ENCODE measurements at regions not wholly inside any gene's neighbourhood (a gene's known extent, or its start where the extent isn't known, plus 50 kb on each side); places are given as distances from the start of the nearest gene placed in this dataset.

GRCh38 chr12:89111964-89112363 is 240.3 kb downstream of the DUSP6 start:
- Mint-ChIP-seq H3K4me1 (ENCODE audit: low read depth) (no peaks in the 10 kb centered on the region), H3K27ac (no peak overlapping the region), H3K27me3 (no peaks in the 10 kb centered on the region), H3K9me3 (no peaks in the 10 kb centered on the region), H3K36me3 (no peaks in the 10 kb centered on the region), H3K4me3 (no peak overlapping the region)
- DNase-seq: no peak
- CTCF ChIA-PET: no interaction called here
- POLR2A ChIA-PET: no interaction called here
- intact Hi-C loops (cut with micrococcal nuclease): no loop called here

- intact Hi-C loops (cut with micrococcal nuclease): no loop called here
- Mint-ChIP-seq H3K36me3 (no peaks in the 10 kb centered on the region), H3K27ac (no peak overlapping the region), H3K4me3 (no peak overlapping the region), H3K27me3 (no peaks in the 10 kb centered on the region), H3K4me1 (ENCODE audit: low read depth) (no peaks in the 10 kb centered on the region), H3K9me3 (no peaks in the 10 kb centered on the region)
- POLR2A ChIA-PET: no interaction called here
- no peak for DNase-seq
- CTCF ChIA-PET: no interaction called here
These were observed 244.0 kb downstream of the DUSP6 start for GRCh38 chr12:89108265-89108664.

GRCh38 chr12:89106950-89107349 is 245.4 kb downstream of the DUSP6 start:
- no peak for DNase-seq
- intact Hi-C loops (cut with micrococcal nuclease): no loop called here
- H3K9me3 Mint-ChIP-seq: no peaks in the 10 kb centered on the region
- peaks cover 2% of the 10 kb centered on the region for H3K27me3 Mint-ChIP-seq
- H3K27ac Mint-ChIP-seq: no peak overlapping the region
- ChIA-PET CTCF (no interaction called here), POLR2A (no interaction called here)
- H3K36me3 Mint-ChIP-seq: no peaks in the 10 kb centered on the region
- no peaks in the 10 kb centered on the region for H3K4me1 Mint-ChIP-seq (ENCODE audit: low read depth)
- no peak overlapping the region for H3K4me3 Mint-ChIP-seq

GRCh38 chr12:89105243-89105642 is 247.1 kb downstream of the DUSP6 start:
- Mint-ChIP-seq H3K36me3 (no peaks in the 10 kb centered on the region), H3K27ac (no peak overlapping the region), H3K4me3 (no peak overlapping the region), H3K4me1 (ENCODE audit: low read depth) (no peaks in the 10 kb centered on the region), H3K27me3 (peaks cover 2% of the 10 kb centered on the region), H3K9me3 (no peaks in the 10 kb centered on the region)
- ChIA-PET CTCF (no interaction called here), POLR2A (no interaction called here)
- intact Hi-C loops (cut with micrococcal nuclease): no loop called here
- no peak for DNase-seq

- Mint-ChIP-seq H3K27ac (no peak overlapping the region), H3K4me1 (ENCODE audit: low read depth) (no peaks in the 10 kb centered on the region), H3K27me3 (peaks cover 2% of the 10 kb centered on the region), H3K9me3 (no peaks in the 10 kb centered on the region), H3K4me3 (no peak overlapping the region), H3K36me3 (no peaks in the 10 kb centered on the region)
- CTCF ChIA-PET: interaction anchor here (0.6 kb wide), 1 partner anchor 903 kb away, joined by 3 read pairs; no protein-coding TSS in a partner anchor
- no peak for DNase-seq
- POLR2A ChIA-PET: no interaction called here
- intact Hi-C loops (cut with micrococcal nuclease): no loop called here
These were observed 248.5 kb downstream of the DUSP6 start for GRCh38 chr12:89103831-89104230.

- H3K9me3 Mint-ChIP-seq: no peaks in the 10 kb centered on the region
- ChIA-PET CTCF (no interaction called here), POLR2A (no interaction called here)
- no peak overlapping the region for H3K27ac Mint-ChIP-seq
- H3K4me1 Mint-ChIP-seq (ENCODE audit: low read depth): no peaks in the 10 kb centered on the region
- peaks cover 2% of the 10 kb centered on the region for H3K27me3 Mint-ChIP-seq
- DNase-seq: no peak
- no peak overlapping the region for H3K4me3 Mint-ChIP-seq
- intact Hi-C loops (cut with micrococcal nuclease): no loop called here
- no peaks in the 10 kb centered on the region for H3K36me3 Mint-ChIP-seq
These were observed 250.9 kb downstream of the DUSP6 start for GRCh38 chr12:89101440-89101839.

- Mint-ChIP-seq H3K4me1 (ENCODE audit: low read depth) (no peaks in the 10 kb centered on the region), H3K27me3 (peaks cover 2% of the 10 kb centered on the region), H3K36me3 (no peaks in the 10 kb centered on the region), H3K27ac (no peak overlapping the region), H3K9me3 (no peaks in the 10 kb centered on the region), H3K4me3 (no peak overlapping the region)
- DNase-seq: no peak
- POLR2A ChIA-PET: no interaction called here
- intact Hi-C loops (cut with micrococcal nuclease): no loop called here
- CTCF ChIA-PET: no interaction called here
These were observed 253.7 kb downstream of the DUSP6 start for GRCh38 chr12:89098441-89099112.

GRCh38 chr12:89092297-89092696 is 260.0 kb downstream of the DUSP6 start:
- intact Hi-C loops (cut with micrococcal nuclease): loop anchor here (1.0 to 2.0 kb wide), 4 partner anchors 19 to 133 kb away; no protein-coding TSS in a partner anchor
- Mint-ChIP-seq H3K4me1 (ENCODE audit: low read depth) (peaks cover 12% of the 10 kb centered on the region), H3K27me3 (peaks cover 3% of the 10 kb centered on the region), H3K27ac (peak overlapping the region; percentile 92), H3K36me3 (peaks cover 23% of the 10 kb centered on the region), H3K9me3 (peaks cover 27% of the 10 kb centered on the region), H3K4me3 (no peak overlapping the region)
- ChIA-PET CTCF (no interaction called here), POLR2A (no interaction called here)
- DNase-seq: peak; percentile 48

- Mint-ChIP-seq H3K9me3 (peaks cover 27% of the 10 kb centered on the region), H3K36me3 (peaks cover 23% of the 10 kb centered on the region), H3K4me3 (no peak overlapping the region), H3K27me3 (peaks cover 3% of the 10 kb centered on the region), H3K4me1 (ENCODE audit: low read depth) (peaks cover 12% of the 10 kb centered on the region), H3K27ac (no peak overlapping the region)
- DNase-seq: no peak
- ChIA-PET POLR2A (no interaction called here), CTCF (no interaction called here)
- intact Hi-C loops (cut with micrococcal nuclease): no loop called here
These were observed 260.9 kb downstream of the DUSP6 start for GRCh38 chr12:89091293-89091841.

GRCh38 chr12:89089264-89089663 is 263.0 kb downstream of the DUSP6 start:
- H3K27ac Mint-ChIP-seq: no peak overlapping the region
- no peak overlapping the region for H3K4me3 Mint-ChIP-seq
- peaks cover 5% of the 10 kb centered on the region for H3K27me3 Mint-ChIP-seq
- H3K36me3 Mint-ChIP-seq: peaks cover 23% of the 10 kb centered on the region
- peaks cover 12% of the 10 kb centered on the region for H3K4me1 Mint-ChIP-seq (ENCODE audit: low read depth)
- ChIA-PET CTCF (interaction anchor here (1.7 kb wide), 1 partner anchor 13 kb away, joined by 4 read pairs; no protein-coding TSS in a partner anchor), POLR2A (no interaction called here)
- no peak for DNase-seq
- H3K9me3 Mint-ChIP-seq: peaks cover 27% of the 10 kb centered on the region
- intact Hi-C loops (cut with micrococcal nuclease): no loop called here

- no peak for DNase-seq
- Mint-ChIP-seq H3K27ac (no peak overlapping the region), H3K27me3 (peaks cover 5% of the 10 kb centered on the region), H3K4me3 (no peak overlapping the region), H3K4me1 (ENCODE audit: low read depth) (peaks cover 10% of the 10 kb centered on the region), H3K36me3 (peaks cover 21% of the 10 kb centered on the region), H3K9me3 (peaks cover 27% of the 10 kb centered on the region)
- intact Hi-C loops (cut with micrococcal nuclease): no loop called here
- POLR2A ChIA-PET: no interaction called here
- CTCF ChIA-PET: interaction anchor here (1.7 kb wide), 1 partner anchor 11 kb away, joined by 4 read pairs; no protein-coding TSS in a partner anchor
These were observed 264.4 kb downstream of the DUSP6 start for GRCh38 chr12:89087876-89088275.

- DNase-seq: no peak
- Mint-ChIP-seq H3K27ac (no peak overlapping the region), H3K4me1 (ENCODE audit: low read depth) (peaks cover 6% of the 10 kb centered on the region), H3K9me3 (peaks cover 27% of the 10 kb centered on the region), H3K4me3 (no peak overlapping the region), H3K27me3 (peaks cover 5% of the 10 kb centered on the region), H3K36me3 (peaks cover 21% of the 10 kb centered on the region)
- intact Hi-C loops (cut with micrococcal nuclease): no loop called here
- POLR2A ChIA-PET: no interaction called here
- CTCF ChIA-PET: no interaction called here
These were observed 265.0 kb downstream of the DUSP6 start for GRCh38 chr12:89087149-89087825.

GRCh38 chr12:89085421-89085820 is 266.9 kb downstream of the DUSP6 start:
- no peak overlapping the region for H3K27ac Mint-ChIP-seq
- peaks cover 8% of the 10 kb centered on the region for H3K4me1 Mint-ChIP-seq (ENCODE audit: low read depth)
- CTCF ChIA-PET: interaction anchor here (0.8 kb wide), 1 partner anchor 9 kb away, joined by 3 read pairs; no protein-coding TSS in a partner anchor
- no peak overlapping the region for H3K4me3 Mint-ChIP-seq
- H3K27me3 Mint-ChIP-seq: peaks cover 6% of the 10 kb centered on the region
- peaks cover 9% of the 10 kb centered on the region for H3K9me3 Mint-ChIP-seq
- no peak for DNase-seq
- intact Hi-C loops (cut with micrococcal nuclease): no loop called here
- POLR2A ChIA-PET: no interaction called here
- peaks cover 5% of the 10 kb centered on the region for H3K36me3 Mint-ChIP-seq
